Caco-2 (cell line): ENCODE measurements at regions not wholly inside any gene's neighbourhood (a gene's known extent, or its start where the extent isn't known, plus 50 kb on each side); places are given as distances from the start of the nearest gene placed in this dataset.

Experiments used
- BruUV-seq: library from RNA; stranded (reverse); fragments of 400-500 nt; replicated peaks from 2 replicates; lab custom pipeline; 2021; lab: Mats Ljungman, UMichigan
- CTCF ChIA-PET: fragments of 300-600 bp; sonication (Branson Sonifier 250); formaldehyde crosslinking; loops from one replicate; lab custom pipeline; 2022; ENCODE audit warnings: antibody characterized with exemption; lab: Charles Lee
- POLR2A ChIA-PET: fragments of 300-600 bp; sonication (Branson Sonifier 250); formaldehyde crosslinking; loops from one replicate; lab custom pipeline; 2022; ENCODE audit warnings: antibody characterized with exemption; lab: Charles Lee
- DNase-seq, 2 experiments: peaks; one replicate each; pipeline versions ENCODE4 v3.0.0 to v3.0.0-alpha.2; 2020 to 2022
- H3K27me3 ChIP-seq: replicated peaks from 2 replicates; pipeline ENCODE4 v1.6.0; 2011; ENCODE audit warnings: low read length; ENCODE audit not compliant: control insufficient read depth, insufficient read depth
- H3K36me3 ChIP-seq: 2 replicates; pipeline ENCODE4 v1.5.1; 2011; ENCODE audit warnings: low read length; ENCODE audit not compliant: control insufficient read depth, insufficient read depth
- H3K4me1 ChIP-seq: fragments of 250-450 bp; sonication (Bioruptor Pico); 2 replicates; pipeline ENCODE4 v1.5.1; 2020; ENCODE audit warnings: mild to moderate bottlenecking
- H3K4me3 ChIP-seq: 2 replicates; pipeline ENCODE4 v1.5.1; 2011; ENCODE audit warnings: low read depth, mild to moderate bottlenecking, control low read depth, low read length
- H3K9me3 ChIP-seq: fragments of 250-450 bp; sonication (Bioruptor Pico); 2 replicates; pipeline ENCODE4 v1.5.1; 2020; ENCODE audit warnings: mild to moderate bottlenecking, moderate library complexity
- H3K27ac Mint-ChIP-seq: one replicate; pipeline ENCODE4 v1.8.0; 2022; ENCODE audit warnings: mixed read lengths; ENCODE audit not compliant: unreplicated experiment
- H3K27me3 Mint-ChIP-seq: one replicate; pipeline ENCODE4 v1.8.0; 2022; ENCODE audit warnings: mixed read lengths; ENCODE audit not compliant: insufficient read depth, unreplicated experiment
- H3K36me3 Mint-ChIP-seq: one replicate; pipeline ENCODE4 v1.8.0; 2022; ENCODE audit warnings: mild to moderate bottlenecking, mixed read lengths; ENCODE audit not compliant: insufficient read depth, unreplicated experiment
- H3K4me1 Mint-ChIP-seq: one replicate; pipeline ENCODE4 v1.8.0; 2022; ENCODE audit warnings: low read depth, mixed read lengths; ENCODE audit not compliant: unreplicated experiment
- H3K4me3 Mint-ChIP-seq: one replicate; pipeline ENCODE4 v1.8.0; 2022; ENCODE audit warnings: mild to moderate bottlenecking, moderate library complexity, mixed read lengths; ENCODE audit not compliant: unreplicated experiment
- H3K9me3 Mint-ChIP-seq: one replicate; pipeline ENCODE4 v1.8.0; 2022; ENCODE audit warnings: mixed read lengths; ENCODE audit not compliant: unreplicated experiment
- intact Hi-C: fragments of 100-400 bp; cut with micrococcal nuclease; formaldehyde crosslinking; loops from one replicate; pipeline ENCODE4 v1.10.0; 2022; ENCODE audit not compliant: unreplicated experiment
- TF ChIP-seq, protein P1 (sequence below), 2 experiments: fragments of 200-600 bp in 1 of 2; IDR thresholded peaks; 1 replicate in 1 of 2; 2 replicates in 1 of 2; pipeline versions ENCODE4 v1.5.1 to v1.8.0; 2011 to 2022; ENCODE audit warnings: antibody characterized with exemption in 1 of 2, control low read depth in 1 of 2, inconsistent platforms in 1 of 2, low read depth in 1 of 2, low read length in 1 of 2, mild to moderate bottlenecking in 1 of 2, moderate library complexity in 1 of 2; ENCODE audit not compliant: insufficient read depth in 1 of 2, severe bottlenecking in 1 of 2, unreplicated experiment in 1 of 2

GRCh38 chr12:30537228-30537627, 158.4 kb downstream of the IPO8 start:
- Mint-ChIP-seq H3K4me3 (no peak overlapping the region), H3K9me3 (peaks cover 10% of the 10 kb centered on the region), H3K36me3 (no peaks in the 10 kb centered on the region), H3K27ac (no peak overlapping the region), H3K4me1 (no peaks in the 10 kb centered on the region), H3K27me3 (no peaks in the 10 kb centered on the region)
- Histone ChIP-seq H3K36me3 (no peaks in the 10 kb centered on the region), H3K4me1 (no peaks in the 10 kb centered on the region), H3K27me3 (no peaks in the 10 kb centered on the region), H3K9me3 (0 out of 2 replicates have a peak, but pooled peaks cover 13% of the 10 kb centered on the region), H3K4me3 (no peak overlapping the region)
- DNase-seq = no peak
- TF ChIP-seq, protein P1, sequence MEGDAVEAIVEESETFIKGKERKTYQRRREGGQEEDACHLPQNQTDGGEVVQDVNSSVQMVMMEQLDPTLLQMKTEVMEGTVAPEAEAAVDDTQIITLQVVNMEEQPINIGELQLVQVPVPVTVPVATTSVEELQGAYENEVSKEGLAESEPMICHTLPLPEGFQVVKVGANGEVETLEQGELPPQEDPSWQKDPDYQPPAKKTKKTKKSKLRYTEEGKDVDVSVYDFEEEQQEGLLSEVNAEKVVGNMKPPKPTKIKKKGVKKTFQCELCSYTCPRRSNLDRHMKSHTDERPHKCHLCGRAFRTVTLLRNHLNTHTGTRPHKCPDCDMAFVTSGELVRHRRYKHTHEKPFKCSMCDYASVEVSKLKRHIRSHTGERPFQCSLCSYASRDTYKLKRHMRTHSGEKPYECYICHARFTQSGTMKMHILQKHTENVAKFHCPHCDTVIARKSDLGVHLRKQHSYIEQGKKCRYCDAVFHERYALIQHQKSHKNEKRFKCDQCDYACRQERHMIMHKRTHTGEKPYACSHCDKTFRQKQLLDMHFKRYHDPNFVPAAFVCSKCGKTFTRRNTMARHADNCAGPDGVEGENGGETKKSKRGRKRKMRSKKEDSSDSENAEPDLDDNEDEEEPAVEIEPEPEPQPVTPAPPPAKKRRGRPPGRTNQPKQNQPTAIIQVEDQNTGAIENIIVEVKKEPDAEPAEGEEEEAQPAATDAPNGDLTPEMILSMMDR (IDR thresholded peaks at IDR 0.05; ENCODE audit: insufficient read depth in 1 of 2, low read depth in 1 of 2, low read length in 1 of 2, severe bottlenecking in 1 of 2, unreplicated experiment in 1 of 2) = no peak
- CTCF ChIA-PET = no interaction called here
- intact Hi-C loops = no loop called here
- no TSS peak for BruUV-seq
- POLR2A ChIA-PET = no interaction called here

DNA sequence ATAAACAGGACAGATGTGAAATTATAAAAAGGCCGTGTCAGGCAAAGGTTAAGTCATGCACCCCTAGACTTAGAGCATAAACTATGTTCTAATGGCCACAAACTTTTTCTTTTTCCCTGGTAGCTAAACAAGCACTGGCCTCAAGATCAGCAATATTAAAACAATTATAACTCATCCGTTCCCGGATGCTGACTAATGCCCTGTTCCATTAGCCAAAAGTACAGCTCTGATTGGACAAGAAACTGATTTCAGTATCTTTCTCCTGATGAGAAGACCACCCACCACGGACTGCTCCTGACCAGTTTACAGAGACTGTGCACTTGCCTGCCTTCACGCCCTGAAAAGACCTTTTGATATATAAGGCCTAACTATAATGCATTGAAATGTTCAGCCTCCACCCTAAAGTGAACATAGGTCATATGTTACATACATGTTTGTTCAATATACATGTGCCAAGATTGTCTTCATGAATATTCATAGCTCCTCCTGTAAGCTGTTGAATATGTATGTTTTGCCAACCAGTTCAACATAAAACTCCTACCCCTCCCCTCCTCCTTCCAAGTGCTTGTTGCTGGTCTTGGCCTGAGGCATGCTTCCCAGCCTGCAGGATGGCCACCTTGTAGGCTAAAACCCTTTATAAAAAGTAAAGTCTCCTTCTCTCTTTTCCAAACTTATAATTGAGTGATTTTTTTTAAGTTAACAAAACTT, 162.0 kb downstream of the IPO8 start:
- Mint-ChIP-seq H3K9me3 (no peaks in the 10 kb centered on the region), H3K27ac (no peak overlapping the region), H3K4me3 (no peak overlapping the region), H3K4me1 (no peaks in the 10 kb centered on the region), H3K36me3 (no peaks in the 10 kb centered on the region), H3K27me3 (peaks cover 8% of the 10 kb centered on the region)
- Histone ChIP-seq H3K9me3 (no peaks in the 10 kb centered on the region), H3K36me3 (no peaks in the 10 kb centered on the region), H3K4me3 (no peak overlapping the region), H3K4me1 (no peaks in the 10 kb centered on the region), H3K27me3 (no peaks in the 10 kb centered on the region)
- ChIA-PET POLR2A (interaction anchor here (0.6 kb wide), 1 partner anchor 14 kb away, joined by 4 read pairs; no protein-coding TSS in a partner anchor), CTCF (no interaction called here)
- no peak for DNase-seq
- intact Hi-C loops = no loop called here
- TF ChIP-seq, protein P1 (IDR thresholded peaks at IDR 0.05; ENCODE audit: insufficient read depth in 1 of 2, low read depth in 1 of 2, low read length in 1 of 2, severe bottlenecking in 1 of 2, unreplicated experiment in 1 of 2) = no peak
- BruUV-seq = no TSS peak

GRCh38 chr12:30531731-30532678, 163.7 kb downstream of the IPO8 start:
- Histone ChIP-seq H3K27me3 (no peaks in the 10 kb centered on the region), H3K4me3 (no peak overlapping the region), H3K4me1 (no peaks in the 10 kb centered on the region), H3K9me3 (no peaks in the 10 kb centered on the region), H3K36me3 (no peaks in the 10 kb centered on the region)
- intact Hi-C loops = no loop called here
- CTCF ChIA-PET = no interaction called here
- no peaks in the 10 kb centered on the region for H3K4me1 Mint-ChIP-seq
- POLR2A ChIA-PET = no interaction called here
- no peak overlapping the region for H3K27ac Mint-ChIP-seq
- H3K36me3 Mint-ChIP-seq = no peaks in the 10 kb centered on the region
- no peak for DNase-seq
- peaks cover 8% of the 10 kb centered on the region for H3K27me3 Mint-ChIP-seq
- no peak overlapping the region for H3K4me3 Mint-ChIP-seq
- no TSS peak for BruUV-seq
- TF ChIP-seq, protein P1 (IDR thresholded peaks at IDR 0.05; ENCODE audit: insufficient read depth in 1 of 2, low read depth in 1 of 2, low read length in 1 of 2, severe bottlenecking in 1 of 2, unreplicated experiment in 1 of 2) = no peak
- H3K9me3 Mint-ChIP-seq = no peaks in the 10 kb centered on the region
